T-helper 2 cell treated with Interferon-gamma antibody and Interleukin-4, amounts not matched to agents 5 μg/mL and 100 μg/mL, for 36 hours (primary cell): ENCODE measurements at regions not wholly inside any gene's neighbourhood (a gene's known extent, or its start where the extent isn't known, plus 50 kb on each side); places are given as distances from the start of the nearest gene placed in this dataset.
A peak's percentile ranks its signal among the peaks of the same experiment; 100 is the strongest.

Source experiments
- DNase-seq: peaks from one replicate; pipeline ENCODE4 v3.0.0; 2021; ENCODE audit warnings: low spot score
- H3K27ac Mint-ChIP-seq: one replicate; pipeline ENCODE4 v1.8.0; 2021; ENCODE audit warnings: mild to moderate bottlenecking, mixed read lengths
- H3K27me3 Mint-ChIP-seq: one replicate; pipeline ENCODE4 v1.8.0; 2021; ENCODE audit warnings: low read depth, mixed read lengths
- H3K36me3 Mint-ChIP-seq: one replicate; pipeline ENCODE4 v1.8.0; 2021; ENCODE audit warnings: low read depth, mixed read lengths
- H3K4me1 Mint-ChIP-seq: one replicate; pipeline ENCODE4 v1.8.0; 2021; ENCODE audit warnings: low read depth, mixed read lengths
- H3K4me3 Mint-ChIP-seq: one replicate; pipeline ENCODE4 v1.8.0; 2022; ENCODE audit warnings: mild to moderate bottlenecking, moderate library complexity, mixed read lengths
- H3K9me3 Mint-ChIP-seq: one replicate; pipeline ENCODE4 v1.8.0; 2021; ENCODE audit warnings: mixed read lengths

GRCh38 chr7:17016402-17017010 is 134.7 kb upstream of the AGR3 start:
- peaks cover 16% of the 10 kb centered on the region for H3K4me1 Mint-ChIP-seq
- H3K9me3 Mint-ChIP-seq: no peaks in the 10 kb centered on the region
- DNase-seq: no peak
- H3K27me3 Mint-ChIP-seq: no peaks in the 10 kb centered on the region
- no peak overlapping the region for H3K4me3 Mint-ChIP-seq
- H3K36me3 Mint-ChIP-seq: no peaks in the 10 kb centered on the region
- no peak overlapping the region for H3K27ac Mint-ChIP-seq

GRCh38 chr7:17019106-17019505 is 137.3 kb upstream of the AGR3 start:
- no peaks in the 10 kb centered on the region for H3K27me3 Mint-ChIP-seq
- no peak overlapping the region for H3K4me3 Mint-ChIP-seq
- H3K9me3 Mint-ChIP-seq: no peaks in the 10 kb centered on the region
- H3K4me1 Mint-ChIP-seq: peaks cover 22% of the 10 kb centered on the region
- no peak for DNase-seq
- H3K36me3 Mint-ChIP-seq: peaks cover 2% of the 10 kb centered on the region
- H3K27ac Mint-ChIP-seq: no peak overlapping the region

- no peaks in the 10 kb centered on the region for H3K27me3 Mint-ChIP-seq
- H3K4me3 Mint-ChIP-seq: no peak overlapping the region
- no peak overlapping the region for H3K27ac Mint-ChIP-seq
- H3K9me3 Mint-ChIP-seq: no peaks in the 10 kb centered on the region
- peaks cover 2% of the 10 kb centered on the region for H3K36me3 Mint-ChIP-seq
- no peak for DNase-seq
- peaks cover 22% of the 10 kb centered on the region for H3K4me1 Mint-ChIP-seq
These were observed 138.5 kb upstream of the AGR3 start for GRCh38 chr7:17020250-17020649.

GRCh38 chr7:17021205-17021604 is 139.4 kb upstream of the AGR3 start:
- Mint-ChIP-seq H3K27me3 (no peaks in the 10 kb centered on the region), H3K9me3 (no peaks in the 10 kb centered on the region), H3K36me3 (peaks cover 2% of the 10 kb centered on the region), H3K27ac (no peak overlapping the region), H3K4me3 (no peak overlapping the region), H3K4me1 (peaks cover 19% of the 10 kb centered on the region)
- DNase-seq: no peak

GRCh38 chr7:17022920-17023319 is 141.1 kb upstream of the AGR3 start:
- Mint-ChIP-seq H3K27ac (peak overlapping the region; percentile 8), H3K4me3 (peak overlapping the region; percentile 5), H3K27me3 (peaks cover 2% of the 10 kb centered on the region), H3K36me3 (peaks cover 5% of the 10 kb centered on the region), H3K4me1 (peaks cover 31% of the 10 kb centered on the region), H3K9me3 (no peaks in the 10 kb centered on the region)
- DNase-seq: peak; percentile 46

GRCh38 chr7:17026269-17026668 is 144.5 kb upstream of the AGR3 start:
- peaks cover 2% of the 10 kb centered on the region for H3K27me3 Mint-ChIP-seq
- peaks cover 4% of the 10 kb centered on the region for H3K9me3 Mint-ChIP-seq
- no peak for DNase-seq
- peaks cover 9% of the 10 kb centered on the region for H3K36me3 Mint-ChIP-seq
- peaks cover 45% of the 10 kb centered on the region for H3K4me1 Mint-ChIP-seq
- H3K27ac Mint-ChIP-seq: no peak overlapping the region
- H3K4me3 Mint-ChIP-seq: no peak overlapping the region

- no peak for DNase-seq
- no peak overlapping the region for H3K4me3 Mint-ChIP-seq
These were observed 145.5 kb upstream of the AGR3 start for GRCh38 chr7:17027143-17027788.

GRCh38 chr7:17027789-17028152 is 146.0 kb upstream of the AGR3 start:
- peaks cover 45% of the 10 kb centered on the region for H3K4me1 Mint-ChIP-seq
- H3K4me3 Mint-ChIP-seq: no peak overlapping the region
- H3K9me3 Mint-ChIP-seq: peaks cover 4% of the 10 kb centered on the region
- H3K27ac Mint-ChIP-seq: no peak overlapping the region
- peaks cover 2% of the 10 kb centered on the region for H3K27me3 Mint-ChIP-seq
- DNase-seq: no peak
- peaks cover 7% of the 10 kb centered on the region for H3K36me3 Mint-ChIP-seq

More at GRCh38 chr7:17027143-17027788, 145.5 kb upstream of the AGR3 start:
- Mint-ChIP-seq H3K36me3 (peaks cover 9% of the 10 kb centered on the region), H3K27me3 (peaks cover 2% of the 10 kb centered on the region), H3K4me1 (peaks cover 49% of the 10 kb centered on the region), H3K9me3 (peaks cover 4% of the 10 kb centered on the region), H3K27ac (no peak overlapping the region)

GRCh38 chr7:17029150-17029549 is 147.4 kb upstream of the AGR3 start:
- Mint-ChIP-seq H3K4me1 (peaks cover 38% of the 10 kb centered on the region), H3K27me3 (peaks cover 2% of the 10 kb centered on the region), H3K36me3 (peaks cover 7% of the 10 kb centered on the region), H3K9me3 (peaks cover 4% of the 10 kb centered on the region), H3K4me3 (no peak overlapping the region), H3K27ac (peak overlapping the region; percentile 20)
- no peak for DNase-seq

GRCh38 chr7:17030559-17030958 is 148.8 kb upstream of the AGR3 start:
- Mint-ChIP-seq H3K4me1 (peaks cover 42% of the 10 kb centered on the region), H3K9me3 (peaks cover 4% of the 10 kb centered on the region), H3K36me3 (peaks cover 7% of the 10 kb centered on the region), H3K4me3 (peak overlapping the region; percentile 44), H3K27me3 (peaks cover 2% of the 10 kb centered on the region), H3K27ac (peak overlapping the region; percentile 51)
- DNase-seq: no peak

- peaks cover 7% of the 10 kb centered on the region for H3K36me3 Mint-ChIP-seq
- H3K27me3 Mint-ChIP-seq: no peaks in the 10 kb centered on the region
- H3K9me3 Mint-ChIP-seq: peaks cover 4% of the 10 kb centered on the region
- DNase-seq: no peak
- peak overlapping the region; percentile 34 for H3K27ac Mint-ChIP-seq
- peaks cover 36% of the 10 kb centered on the region for H3K4me1 Mint-ChIP-seq
- peak overlapping the region; percentile 2 for H3K4me3 Mint-ChIP-seq
These were observed 150.2 kb upstream of the AGR3 start for GRCh38 chr7:17031906-17032551.

GRCh38 chr7:17033245-17033644 is 151.5 kb upstream of the AGR3 start:
- no peak for DNase-seq
- Mint-ChIP-seq H3K4me3 (no peak overlapping the region), H3K9me3 (peaks cover 4% of the 10 kb centered on the region), H3K27me3 (peaks cover 5% of the 10 kb centered on the region), H3K36me3 (peaks cover 4% of the 10 kb centered on the region), H3K27ac (no peak overlapping the region), H3K4me1 (peaks cover 31% of the 10 kb centered on the region)

- DNase-seq: no peak
- Mint-ChIP-seq H3K27me3 (peaks cover 5% of the 10 kb centered on the region), H3K9me3 (peaks cover 3% of the 10 kb centered on the region), H3K4me3 (no peak overlapping the region), H3K27ac (no peak overlapping the region), H3K36me3 (peaks cover 5% of the 10 kb centered on the region), H3K4me1 (peaks cover 25% of the 10 kb centered on the region)
These were observed 154.8 kb upstream of the AGR3 start for GRCh38 chr7:17036584-17036983.

GRCh38 chr7:17037356-17037755 is 155.6 kb upstream of the AGR3 start:
- no peak overlapping the region for H3K4me3 Mint-ChIP-seq
- H3K27me3 Mint-ChIP-seq: peaks cover 5% of the 10 kb centered on the region
- DNase-seq: no peak
- peaks cover 3% of the 10 kb centered on the region for H3K9me3 Mint-ChIP-seq
- no peak overlapping the region for H3K27ac Mint-ChIP-seq
- H3K36me3 Mint-ChIP-seq: peaks cover 5% of the 10 kb centered on the region
- H3K4me1 Mint-ChIP-seq: peaks cover 21% of the 10 kb centered on the region
